C4-2B (cell line): ENCODE measurements at regions not wholly inside any gene's neighbourhood (a gene's known extent, or its start where the extent isn't known, plus 50 kb on each side); places are given as distances from the start of the nearest gene placed in this dataset.
A peak's percentile ranks its signal among the peaks of the same experiment; 100 is the strongest.
"Not testable (repeated sequence)": the region's sequence is repeated elsewhere in the genome, so short reads cannot be mapped to it uniquely, and the experiment has no call there.

Source experiments
- H3K27ac ChIP-seq: fragments of 450-650 bp; 2 replicates; pipeline ENCODE4 v1.5.1; 2017
- CTCF ChIP-seq: fragments of 450-650 bp; conservative IDR thresholded peaks from 2 replicates; pipeline ENCODE4 v1.5.1; 2017; ENCODE audit warnings: mild to moderate bottlenecking
- ZFX ChIP-seq: fragments of 450-650 bp; IDR thresholded peaks from 2 replicates; pipeline ENCODE4 v1.6.1; 2017

DNA sequence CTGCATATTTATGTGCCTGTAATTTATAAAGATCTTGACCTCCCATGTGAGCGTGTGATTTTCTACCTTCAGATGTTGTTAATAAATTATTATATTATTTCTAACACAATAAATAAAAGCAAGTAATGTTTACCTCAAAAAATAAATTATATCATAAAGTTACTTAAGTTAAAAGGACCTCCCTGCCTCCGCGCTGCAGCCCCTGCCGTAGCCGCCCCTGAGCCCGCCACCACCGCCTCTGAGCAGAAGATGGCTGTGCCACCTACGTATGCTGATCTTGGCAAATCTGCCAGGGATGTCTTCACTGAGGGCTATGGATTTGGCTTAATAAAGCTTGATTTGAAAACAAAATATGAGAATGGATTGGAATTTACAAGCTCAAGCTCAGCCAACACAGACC, 119.6 kb upstream of the BRWD3 start:
- TF ChIP-seq ZFX = no peak
- TF ChIP-seq CTCF = no peak
- H3K27ac ChIP-seq = no peak overlapping the region

- TF ChIP-seq CTCF = no peak
- no peak for TF ChIP-seq ZFX
- H3K27ac ChIP-seq = no peak overlapping the region
Observed at GRCh38 chrX:80917919-80918318, 108.2 kb upstream of the BRWD3 start.

DNA sequence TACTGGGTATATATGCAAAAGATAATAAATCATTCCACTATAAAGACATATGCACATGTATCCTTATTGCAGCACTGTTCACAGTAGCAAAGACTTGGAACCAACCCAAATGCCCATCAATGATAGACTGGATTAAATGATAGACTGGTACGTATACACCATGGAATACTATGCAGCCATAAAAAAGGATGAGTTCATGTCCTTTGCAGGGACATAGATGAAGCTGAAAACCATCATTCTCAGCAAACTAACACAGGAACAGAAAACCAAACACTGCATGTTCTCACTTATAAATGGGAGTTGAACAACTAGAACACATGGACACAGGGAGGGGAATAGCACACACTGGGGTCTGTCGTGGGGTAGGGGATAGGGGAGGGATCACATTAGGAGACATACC, 102.7 kb upstream of the BRWD3 start:
- not testable (repeated sequence) for H3K27ac ChIP-seq

GRCh38 chrX:80879916-80880315, 70.2 kb upstream of the BRWD3 start:
- H3K27ac ChIP-seq = no peak overlapping the region
- TF ChIP-seq CTCF (no peak), ZFX (no peak)

- no peak overlapping the region for H3K27ac ChIP-seq
- no peak for TF ChIP-seq ZFX
- TF ChIP-seq CTCF = no peak
Observed at GRCh38 chrX:80879143-80879542, 69.5 kb upstream of the BRWD3 start.

DNA sequence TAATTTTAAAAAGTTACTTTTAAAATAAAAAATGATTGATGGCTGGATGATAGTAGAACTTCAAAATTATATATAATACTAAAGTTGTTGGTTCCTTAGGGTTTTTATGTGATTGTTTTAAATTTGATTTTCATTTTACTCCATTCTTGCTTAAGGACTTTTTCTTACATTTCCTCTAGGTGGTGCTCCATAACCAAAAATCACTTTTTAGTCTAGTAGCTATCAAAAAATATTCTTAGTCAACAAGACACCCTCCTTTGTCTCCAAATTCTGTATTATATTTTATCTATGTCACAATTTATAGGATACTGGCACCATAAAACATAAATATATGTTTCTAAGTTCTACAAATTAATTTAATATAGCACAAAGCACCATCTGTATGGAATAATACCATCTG, 67.2 kb upstream of the BRWD3 start:
- TF ChIP-seq CTCF (peak; percentile 50), ZFX (no peak)

More for the DNA sequence above, 67.2 kb upstream of the BRWD3 start:
- H3K27ac ChIP-seq = no peak overlapping the region
